Body of pancreas (tissue), 4 donors: ENCODE measurements at regions not wholly inside any gene's neighbourhood (a gene's known extent, or its start where the extent isn't known, plus 50 kb on each side); places are given as distances from the start of the nearest gene placed in this dataset.

ENCODE experiments used
- CTCF ChIP-seq, 7 experiments: fragments of 450-650 bp in 4 of 7; fragments of 200-600 bp in 3 of 7; sonication (generic) in 3 of 7; IDR thresholded peaks; one replicate each; pipeline ENCODE4 v1.5.1; 2016 to 2019; ENCODE audit warnings: antibody characterized with exemption in 7 of 7
- POLR2A ChIP-seq, 3 donors: fragments of 450-650 bp; IDR thresholded peaks; one replicate each; pipeline ENCODE4 v1.6.1; 2016; ENCODE audit warnings: antibody characterized with exemption in 3 of 3, mild to moderate bottlenecking in 2 of 3

- TF ChIP-seq POLR2A (IDR thresholded peaks at IDR 0.05) (no peak), CTCF (IDR thresholded peaks at IDR 0.05) (no peak)
Observed at GRCh38 chr2:156112323-156112722, 220.2 kb downstream of the NR4A2 start.
